ENCODE measurements at regions not wholly inside any gene's neighbourhood (a gene's known extent, or its start where the extent isn't known, plus 50 kb on each side); places are given as distances from the start of the nearest gene placed in this dataset.

- intact Hi-C loops (cut with micrococcal nuclease) = no loop called here
- no peak for DNase-seq
- Histone ChIP-seq H3K4me3 (no peak overlapping the region), H3K27ac (replicated peaks) (no peak overlapping the region), H3K4me1 (no peaks in the 10 kb centered on the region), H3K36me3 (no peaks in the 10 kb centered on the region), H3K27me3 (ENCODE audit: low read depth) (no peaks in the 10 kb centered on the region), H3K9me3 (replicated peaks) (no peaks in the 10 kb centered on the region)
- TF ChIP-seq CTCF (IDR thresholded peaks at IDR 0.05; ENCODE audit: borderline replicate concordance) = no peak
These were observed 349.9 kb downstream of the EFNA5 start for GRCh38 chr5:107320846-107321245.

GRCh38 chr5:107320376-107320775 lies 350.4 kb downstream of the EFNA5 start:
- DNase-seq = no peak
- H3K4me3 ChIP-seq = no peak overlapping the region
- no peaks in the 10 kb centered on the region for H3K36me3 ChIP-seq
- intact Hi-C loops (cut with micrococcal nuclease) = no loop called here
- H3K27me3 ChIP-seq (ENCODE audit: low read depth) = no peaks in the 10 kb centered on the region
- no peaks in the 10 kb centered on the region for H3K9me3 ChIP-seq (replicated peaks)
- H3K27ac ChIP-seq (replicated peaks) = no peak overlapping the region
- TF ChIP-seq CTCF (IDR thresholded peaks at IDR 0.05; ENCODE audit: borderline replicate concordance) = no peak
- H3K4me1 ChIP-seq = no peaks in the 10 kb centered on the region

GRCh38 chr5:107319901-107320300 lies 350.8 kb downstream of the EFNA5 start:
- no peak overlapping the region for H3K27ac ChIP-seq (replicated peaks)
- no peak for DNase-seq
- intact Hi-C loops (cut with micrococcal nuclease) = no loop called here
- no peaks in the 10 kb centered on the region for H3K36me3 ChIP-seq
- no peak overlapping the region for H3K4me3 ChIP-seq
- no peaks in the 10 kb centered on the region for H3K27me3 ChIP-seq (ENCODE audit: low read depth)
- no peaks in the 10 kb centered on the region for H3K9me3 ChIP-seq (replicated peaks)
- no peaks in the 10 kb centered on the region for H3K4me1 ChIP-seq
- no peak for TF ChIP-seq CTCF (IDR thresholded peaks at IDR 0.05; ENCODE audit: borderline replicate concordance)

DNA sequence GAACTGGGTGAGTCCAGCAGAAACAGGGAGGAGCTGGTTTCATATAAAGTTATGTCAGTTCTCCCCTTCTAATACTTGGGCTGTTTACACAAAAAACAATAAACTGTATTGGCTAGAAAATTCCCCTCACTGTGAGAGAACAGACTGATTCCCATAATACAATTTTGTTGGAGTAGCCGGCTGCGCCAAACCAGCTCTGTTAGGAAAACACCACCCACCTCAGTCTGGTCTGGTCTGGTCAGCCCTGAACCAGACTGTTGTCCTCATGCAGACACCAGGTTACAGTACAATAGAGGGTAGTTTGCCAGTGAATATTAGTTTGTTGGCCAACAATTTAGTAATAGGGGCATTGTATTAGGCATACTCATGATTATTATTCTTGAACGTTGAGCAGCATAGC lies 356.4 kb downstream of the EFNA5 start:
- intact Hi-C loops (cut with micrococcal nuclease) = no loop called here
- no peak overlapping the region for H3K4me3 ChIP-seq
- no peaks in the 10 kb centered on the region for H3K36me3 ChIP-seq
- no peaks in the 10 kb centered on the region for H3K27me3 ChIP-seq (ENCODE audit: low read depth)
- TF ChIP-seq CTCF (IDR thresholded peaks at IDR 0.05; ENCODE audit: borderline replicate concordance) = no peak
- H3K9me3 ChIP-seq (replicated peaks) = no peaks in the 10 kb centered on the region
- peaks cover 5% of the 10 kb centered on the region for H3K4me1 ChIP-seq
- DNase-seq = no peak
- no peak overlapping the region for H3K27ac ChIP-seq (replicated peaks)

GRCh38 chr5:107313921-107314320 lies 356.8 kb downstream of the EFNA5 start:
- Histone ChIP-seq H3K4me3 (no peak overlapping the region), H3K27ac (replicated peaks) (no peak overlapping the region), H3K27me3 (ENCODE audit: low read depth) (no peaks in the 10 kb centered on the region), H3K9me3 (replicated peaks) (no peaks in the 10 kb centered on the region), H3K4me1 (peaks cover 5% of the 10 kb centered on the region), H3K36me3 (no peaks in the 10 kb centered on the region)
- intact Hi-C loops (cut with micrococcal nuclease) = no loop called here
- no peak for DNase-seq
- no peak for TF ChIP-seq CTCF (IDR thresholded peaks at IDR 0.05; ENCODE audit: borderline replicate concordance)

GRCh38 chr5:107313098-107313497 lies 357.6 kb downstream of the EFNA5 start:
- Histone ChIP-seq H3K27me3 (ENCODE audit: low read depth) (no peaks in the 10 kb centered on the region), H3K4me1 (peaks cover 5% of the 10 kb centered on the region), H3K36me3 (no peaks in the 10 kb centered on the region), H3K27ac (replicated peaks) (no peak overlapping the region), H3K4me3 (no peak overlapping the region), H3K9me3 (replicated peaks) (no peaks in the 10 kb centered on the region)
- no peak for TF ChIP-seq CTCF (IDR thresholded peaks at IDR 0.05; ENCODE audit: borderline replicate concordance)
- intact Hi-C loops (cut with micrococcal nuclease) = no loop called here
- DNase-seq = no peak

Measured in left ventricle myocardium inferior (tissue), 1 donor.